ENCODE measurements at regions not wholly inside any gene's neighbourhood (a gene's known extent, or its start where the extent isn't known, plus 50 kb on each side); places are given as distances from the start of the nearest gene placed in this dataset.
"Not testable (repeated sequence)": the region's sequence is repeated elsewhere in the genome, so short reads cannot be mapped to it uniquely, and the experiment has no call there.

DNA sequence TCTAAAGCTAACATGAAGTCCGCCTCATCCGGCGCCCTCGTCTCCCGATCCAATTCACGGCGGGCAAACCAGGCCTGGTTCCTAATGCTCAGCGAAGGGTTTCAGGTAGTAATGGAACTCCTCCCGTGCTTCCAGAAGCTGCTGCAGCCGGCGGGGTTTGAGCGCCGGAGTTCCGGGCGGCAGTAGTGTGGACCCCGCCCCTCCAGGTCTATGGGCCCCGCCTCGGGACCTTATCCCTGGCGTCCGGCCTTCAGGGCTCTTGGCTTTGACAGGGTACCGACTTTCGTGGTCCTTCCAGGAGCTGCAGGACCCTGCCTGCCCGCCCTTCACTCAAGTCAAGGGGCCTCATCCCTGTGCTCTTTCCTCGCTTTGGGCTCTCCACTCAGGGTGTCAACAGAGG lies 304.1 kb downstream of the FAM72C start:
- Histone ChIP-seq H3K36me3 (no peaks in the 10 kb centered on the region), H3K27me3 (ENCODE audit: low read depth) (peaks cover 66% of the 10 kb centered on the region), H3K27ac (no peak overlapping the region), H3K4me1 (no peaks in the 10 kb centered on the region), H3K9me3 (peaks cover 7% of the 10 kb centered on the region), H3K4me3 (no peak overlapping the region)
- DNase-seq (no peak), ATAC-seq (no peak)
- no peak for TF ChIP-seq CTCF (IDR thresholded peaks at IDR 0.05)
- intact Hi-C loops (cut with DNase I) = no loop called here

GRCh38 chr1:143666851-143667250 lies 304.9 kb downstream of the FAM72C start:
- DNase-seq = no peak
- intact Hi-C loops (cut with DNase I) = no loop called here
- Histone ChIP-seq H3K4me1 (no peaks in the 10 kb centered on the region), H3K27me3 (ENCODE audit: low read depth) (peaks cover 72% of the 10 kb centered on the region), H3K36me3 (no peaks in the 10 kb centered on the region), H3K4me3 (no peak overlapping the region), H3K9me3 (peaks cover 7% of the 10 kb centered on the region), H3K27ac (no peak overlapping the region)
- ATAC-seq = no peak
- no peak for TF ChIP-seq CTCF (IDR thresholded peaks at IDR 0.05)

GRCh38 chr1:143665606-143666005 lies 306.2 kb downstream of the FAM72C start:
- Histone ChIP-seq H3K9me3 (peaks cover 7% of the 10 kb centered on the region), H3K36me3 (no peaks in the 10 kb centered on the region), H3K4me1 (no peaks in the 10 kb centered on the region), H3K4me3 (no peak overlapping the region), H3K27me3 (ENCODE audit: low read depth) (peaks cover 85% of the 10 kb centered on the region), H3K27ac (no peak overlapping the region)
- DNase-seq (no peak), ATAC-seq (no peak)
- no peak for TF ChIP-seq CTCF (IDR thresholded peaks at IDR 0.05)
- intact Hi-C loops (cut with DNase I) = no loop called here

DNA sequence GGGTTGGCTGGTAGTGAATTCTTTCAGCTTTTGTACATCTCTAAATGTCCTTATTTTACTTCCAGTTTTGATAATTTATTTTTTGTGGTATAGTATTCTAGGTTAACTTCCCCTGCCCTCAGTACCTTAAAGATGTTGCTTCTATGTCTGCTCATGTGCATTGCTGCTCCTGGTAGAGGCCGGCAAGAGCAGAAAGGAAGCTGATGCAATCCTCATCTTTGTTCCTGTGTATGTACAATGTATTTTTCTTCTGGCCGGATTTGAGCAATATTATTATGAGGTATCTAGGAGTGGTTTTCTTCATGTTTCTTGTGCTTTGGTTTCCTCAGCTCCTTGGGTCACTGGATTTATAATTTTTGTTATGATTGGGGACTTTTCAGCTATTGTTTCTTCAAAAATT lies 308.7 kb downstream of the FAM72C start:
- intact Hi-C loops (cut with DNase I); H3K36me3 ChIP-seq; DNase-seq; H3K27ac ChIP-seq; H3K4me1 ChIP-seq; H3K9me3 ChIP-seq; ATAC-seq; H3K4me3 ChIP-seq: not testable (repeated sequence)
- H3K27me3 ChIP-seq (ENCODE audit: low read depth) = peaks cover 86% of the 10 kb centered on the region

GRCh38 chr1:143661418-143662101 lies 310.2 kb downstream of the FAM72C start:
- no peak for TF ChIP-seq CTCF (IDR thresholded peaks at IDR 0.05)

DNA sequence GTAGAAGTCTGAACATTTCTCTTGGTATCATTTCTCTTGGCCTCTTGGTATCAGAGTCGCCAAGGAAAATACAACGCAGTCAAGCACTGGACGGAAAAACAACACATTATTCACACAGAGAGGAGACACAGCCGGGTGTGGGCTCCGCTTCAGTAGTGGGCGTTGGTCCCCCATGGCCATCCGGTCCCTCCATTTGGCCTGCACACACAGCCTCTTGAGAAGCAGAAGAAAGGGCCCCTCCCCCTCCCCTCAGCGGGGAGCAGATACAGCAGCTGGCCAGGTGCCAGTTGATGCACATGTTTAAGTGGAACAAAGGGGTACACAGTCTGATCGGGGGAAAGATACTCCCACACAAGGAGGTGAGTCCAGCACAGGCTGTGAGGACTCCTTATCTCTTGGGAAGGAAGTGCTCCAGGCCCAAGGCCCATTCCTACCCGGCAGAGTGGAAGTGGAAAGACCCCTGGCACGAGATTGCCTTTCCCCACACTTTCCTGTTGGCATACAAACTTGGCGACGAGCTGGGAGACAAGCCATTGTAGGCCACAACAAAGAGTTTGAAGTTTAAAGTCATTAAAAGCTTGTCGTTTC lies 311.3 kb downstream of the FAM72C start:
- no peaks in the 10 kb centered on the region for H3K9me3 ChIP-seq
- H3K27me3 ChIP-seq (ENCODE audit: low read depth) = peaks cover 83% of the 10 kb centered on the region
- no peak overlapping the region for H3K27ac ChIP-seq
- ATAC-seq (peak in 1 of 2 donors; percentile 37), DNase-seq (no peak)
- no peaks in the 10 kb centered on the region for H3K4me1 ChIP-seq
- H3K4me3 ChIP-seq = no peak overlapping the region
- no peak for TF ChIP-seq CTCF (IDR thresholded peaks at IDR 0.05)
- no peaks in the 10 kb centered on the region for H3K36me3 ChIP-seq
- intact Hi-C loops (cut with DNase I) = no loop called here

More at GRCh38 chr1:143661418-143662101, 310.2 kb downstream of the FAM72C start:
- Histone ChIP-seq H3K4me3 (peak overlapping the region; percentile 23), H3K9me3 (no peaks in the 10 kb centered on the region), H3K27ac (no peak overlapping the region), H3K27me3 (ENCODE audit: low read depth) (peaks cover 84% of the 10 kb centered on the region), H3K36me3 (no peaks in the 10 kb centered on the region), H3K4me1 (no peaks in the 10 kb centered on the region)
- no peak for DNase-seq
- intact Hi-C loops (cut with DNase I) = no loop called here
- peak; percentile 29 to 49 for ATAC-seq

All from lower lobe of right lung (tissue), 2 donors.